Osteoblast (primary cell): ENCODE measurements at regions not wholly inside any gene's neighbourhood (a gene's known extent, or its start where the extent isn't known, plus 50 kb on each side); places are given as distances from the start of the nearest gene placed in this dataset.

Source experiments
- DNase-seq: peaks from one replicate; pipeline ENCODE4 v3.0.0; 2011; ENCODE audit warnings: low spot score, mixed read lengths; ENCODE audit not compliant: insufficient read length; ENCODE audit errors: missing footprints
- H2AFZ ChIP-seq: 2 replicates; pipeline ENCODE4 v1.6.0; 2011; ENCODE audit warnings: mild to moderate bottlenecking, low read length
- H3K27ac ChIP-seq: 2 replicates; pipeline ENCODE4 v1.5.1; 2011; ENCODE audit warnings: mild to moderate bottlenecking, low read depth, low read length, moderate library complexity
- H3K27me3 ChIP-seq: 2 replicates; pipeline ENCODE4 v1.6.0; 2012; ENCODE audit warnings: mild to moderate bottlenecking, control low read depth, inconsistent platforms, low read length, moderate library complexity; ENCODE audit not compliant: insufficient read depth
- H3K36me3 ChIP-seq: 2 replicates; pipeline ENCODE4 v1.5.1; 2011; ENCODE audit warnings: mild to moderate bottlenecking, low read length, control low read depth, moderate library complexity; ENCODE audit not compliant: insufficient read depth
- H3K4me1 ChIP-seq: 2 replicates; pipeline ENCODE4 v1.5.1; 2011; ENCODE audit warnings: mild to moderate bottlenecking, low read length, control low read depth, moderate library complexity; ENCODE audit not compliant: insufficient read depth
- H3K4me2 ChIP-seq: 2 replicates; pipeline ENCODE4 v1.6.0; 2011; ENCODE audit warnings: mild to moderate bottlenecking, low read length; ENCODE audit not compliant: insufficient read depth
- H3K4me3 ChIP-seq: fragments of 200-600 bp; sonication (generic); 3 replicates; pipeline ENCODE4 v1.5.1; 2012; ENCODE audit warnings: mild to moderate bottlenecking, low read length, inconsistent platforms; ENCODE audit not compliant: insufficient read depth
- H3K79me2 ChIP-seq: 2 replicates; pipeline ENCODE4 v1.6.0; 2012; ENCODE audit warnings: mild to moderate bottlenecking, low read length, control low read depth, inconsistent platforms; ENCODE audit not compliant: insufficient read depth
- H3K9me3 ChIP-seq: 2 replicates; pipeline ENCODE4 v1.5.1; 2011; ENCODE audit warnings: low read depth, low read length, control low read depth
- H4K20me1 ChIP-seq: 2 replicates; pipeline ENCODE4 v1.6.0; 2012; ENCODE audit warnings: mild to moderate bottlenecking, low read length, control low read depth; ENCODE audit not compliant: insufficient read depth
- CTCF ChIP-seq: IDR thresholded peaks from 2 replicates; pipeline ENCODE4 v1.5.1; 2011; ENCODE audit warnings: mild to moderate bottlenecking, low read depth, low read length, moderate library complexity; ENCODE audit errors: extremely low read depth

- Histone ChIP-seq H3K79me2 (no peaks in the 10 kb centered on the region), H3K4me1 (peaks cover 10% of the 10 kb centered on the region), H3K4me3 (no peak overlapping the region), H4K20me1 (no peaks in the 10 kb centered on the region), H3K9me3 (no peaks in the 10 kb centered on the region), H2AFZ (no peak overlapping the region), H3K36me3 (no peaks in the 10 kb centered on the region), H3K4me2 (no peak overlapping the region), H3K27ac (no peak overlapping the region), H3K27me3 (peaks cover 12% of the 10 kb centered on the region)
- no peak for TF ChIP-seq CTCF
- DNase-seq, result no peak
These were observed 201.6 kb upstream of the TWIST2 start for GRCh38 chr2:238646281-238646680.

- H3K4me2 ChIP-seq, result no peak overlapping the region
- H3K4me3 ChIP-seq, result no peak overlapping the region
- no peak for DNase-seq
- H3K27me3 ChIP-seq, result peaks cover 12% of the 10 kb centered on the region
- no peaks in the 10 kb centered on the region for H3K9me3 ChIP-seq
- H4K20me1 ChIP-seq, result no peaks in the 10 kb centered on the region
- no peak for TF ChIP-seq CTCF
- H3K79me2 ChIP-seq, result no peaks in the 10 kb centered on the region
- H2AFZ ChIP-seq, result no peak overlapping the region
- peaks cover 10% of the 10 kb centered on the region for H3K4me1 ChIP-seq
- H3K27ac ChIP-seq, result no peak overlapping the region
- no peaks in the 10 kb centered on the region for H3K36me3 ChIP-seq
These were observed 201.1 kb upstream of the TWIST2 start for GRCh38 chr2:238646803-238647202.

- H3K27me3 ChIP-seq, result peaks cover 14% of the 10 kb centered on the region
- H3K4me3 ChIP-seq, result no peak overlapping the region
- no peak for TF ChIP-seq CTCF
- H4K20me1 ChIP-seq, result no peaks in the 10 kb centered on the region
- no peaks in the 10 kb centered on the region for H3K36me3 ChIP-seq
- H3K79me2 ChIP-seq, result no peaks in the 10 kb centered on the region
- no peak overlapping the region for H2AFZ ChIP-seq
- peaks cover 4% of the 10 kb centered on the region for H3K4me1 ChIP-seq
- no peak for DNase-seq
- no peaks in the 10 kb centered on the region for H3K9me3 ChIP-seq
- H3K4me2 ChIP-seq, result no peak overlapping the region
- no peak overlapping the region for H3K27ac ChIP-seq
These were observed 198.8 kb upstream of the TWIST2 start for GRCh38 chr2:238649123-238649522.

- Histone ChIP-seq H3K27me3 (peaks cover 19% of the 10 kb centered on the region), H4K20me1 (no peaks in the 10 kb centered on the region), H2AFZ (no peak overlapping the region), H3K9me3 (no peaks in the 10 kb centered on the region), H3K4me2 (no peak overlapping the region), H3K79me2 (no peaks in the 10 kb centered on the region), H3K4me3 (no peak overlapping the region), H3K4me1 (no peaks in the 10 kb centered on the region), H3K27ac (no peak overlapping the region), H3K36me3 (no peaks in the 10 kb centered on the region)
- no peak for DNase-seq
- TF ChIP-seq CTCF, result no peak
These were observed 197.9 kb upstream of the TWIST2 start for GRCh38 chr2:238649936-238650518.
